ENCODE measurements at regions not wholly inside any gene's neighbourhood (a gene's known extent, or its start where the extent isn't known, plus 50 kb on each side); places are given as distances from the start of the nearest gene placed in this dataset.

DNA sequence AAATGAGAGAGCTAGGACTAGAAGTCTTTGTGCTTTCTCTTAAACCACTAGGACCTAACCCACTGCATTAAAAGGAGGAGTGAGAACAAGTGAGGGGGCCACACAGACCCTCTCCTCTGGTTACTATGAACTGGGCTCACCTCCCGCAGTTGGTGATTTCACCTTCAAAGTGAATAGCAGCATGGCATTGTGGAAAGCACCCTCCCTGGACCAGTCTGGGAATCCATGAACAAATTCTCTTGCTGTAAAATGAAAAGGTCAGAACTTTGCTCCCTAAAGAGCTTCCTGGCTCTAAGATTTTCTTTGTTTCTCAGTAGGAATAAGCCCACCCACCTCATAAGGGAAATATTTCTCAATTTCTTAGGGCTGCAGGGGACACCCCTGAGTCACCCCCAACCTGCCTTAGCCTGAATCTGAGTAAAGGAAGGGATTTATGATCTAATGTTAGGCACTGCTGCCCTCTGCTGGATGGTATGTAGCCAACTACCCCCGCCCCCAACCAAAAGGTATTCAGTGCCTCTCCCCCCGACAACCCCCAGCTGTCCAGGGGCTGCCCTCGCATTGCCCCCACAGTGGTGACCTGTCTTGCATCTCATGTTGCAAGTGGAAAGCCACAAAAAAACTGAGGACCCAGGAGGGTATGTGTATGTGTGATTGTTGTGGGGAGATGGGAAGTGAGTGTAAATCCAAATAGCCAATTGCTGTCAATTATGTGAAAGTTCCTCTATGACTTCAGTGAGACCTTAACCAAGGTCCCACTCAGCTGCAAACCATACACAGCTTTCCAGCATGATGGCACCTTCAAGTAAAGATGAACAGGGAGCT, 230.9 kb upstream of the SLC14A2 start:
- peak; percentile 51 to 59 for DNase-seq

DNA sequence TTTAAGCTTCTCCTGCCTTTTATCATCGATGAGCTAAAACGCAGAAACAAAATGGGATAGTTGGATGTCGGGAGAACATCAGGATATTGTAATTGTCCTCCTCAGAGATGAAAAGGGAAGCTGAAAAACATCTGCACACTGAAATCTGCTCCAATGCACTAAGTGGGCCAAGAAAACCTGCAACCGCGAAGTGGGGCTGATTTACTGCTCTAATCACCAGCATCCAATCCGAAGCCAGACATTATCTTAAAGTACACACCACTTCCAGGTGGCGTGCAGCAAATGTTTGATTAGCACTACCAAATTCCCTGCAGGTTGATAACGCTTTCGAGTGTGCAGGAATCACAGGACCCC, 230.3 kb upstream of the SLC14A2 start:
- DNase-seq: no peak

- peak; percentile 11 to 37 for DNase-seq
Observed at GRCh38 chr18:45386041-45386655, 229.1 kb upstream of the SLC14A2 start.

- DNase-seq: no peak
Observed at GRCh38 chr18:45387229-45387628, 228.0 kb upstream of the SLC14A2 start.

GRCh38 chr18:45398448-45398847, 216.8 kb upstream of the SLC14A2 start:
- DNase-seq: no peak

GRCh38 chr18:45399146-45399545, 216.1 kb upstream of the SLC14A2 start:
- no peak for DNase-seq

DNA sequence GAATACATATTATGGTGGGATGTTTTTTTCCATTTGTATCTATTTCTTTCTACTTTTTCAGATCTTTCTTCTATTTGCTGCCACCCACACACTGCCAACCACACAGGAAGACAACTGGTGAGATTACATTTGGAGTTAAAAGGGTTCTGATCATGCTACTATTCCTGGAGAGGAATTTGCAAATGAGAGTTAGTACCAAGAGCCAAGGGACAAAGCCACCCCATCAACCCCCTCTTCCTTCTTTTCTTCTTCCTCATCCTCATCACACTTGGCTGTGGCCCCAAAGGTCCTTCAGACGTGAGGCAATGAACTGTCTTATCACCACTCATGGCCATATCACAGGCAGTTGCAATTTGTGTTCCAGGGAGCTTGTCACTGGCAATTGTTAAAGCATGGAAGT, 215.6 kb upstream of the SLC14A2 start:
- DNase-seq: no peak

DNA sequence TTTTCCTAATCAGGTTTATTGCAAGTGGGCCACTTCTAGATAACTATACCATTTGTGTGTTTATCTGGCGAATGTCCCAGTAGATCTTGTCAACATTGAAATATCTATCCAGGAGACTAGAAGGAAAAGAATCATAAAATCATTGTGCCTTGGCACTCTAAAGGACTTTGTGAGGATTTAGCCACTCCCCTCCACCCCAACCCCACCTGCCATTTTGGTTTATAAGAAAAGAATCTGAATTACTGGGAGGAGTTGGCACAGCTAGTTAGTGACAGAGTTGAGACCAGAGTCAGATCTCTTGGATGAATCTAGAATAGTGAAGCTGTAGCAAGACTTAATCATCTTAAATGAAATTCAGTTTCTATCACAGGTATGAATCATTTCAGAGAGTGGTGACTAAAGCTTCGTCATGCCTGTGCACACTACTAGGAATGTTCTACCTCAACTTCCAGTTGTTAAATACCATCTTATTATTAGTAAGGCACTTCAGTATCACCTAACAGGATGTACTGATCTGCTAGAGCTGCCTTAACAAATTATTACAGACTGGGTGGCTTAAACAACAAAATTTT, 212.7 kb upstream of the SLC14A2 start:
- no peak for DNase-seq

DNA sequence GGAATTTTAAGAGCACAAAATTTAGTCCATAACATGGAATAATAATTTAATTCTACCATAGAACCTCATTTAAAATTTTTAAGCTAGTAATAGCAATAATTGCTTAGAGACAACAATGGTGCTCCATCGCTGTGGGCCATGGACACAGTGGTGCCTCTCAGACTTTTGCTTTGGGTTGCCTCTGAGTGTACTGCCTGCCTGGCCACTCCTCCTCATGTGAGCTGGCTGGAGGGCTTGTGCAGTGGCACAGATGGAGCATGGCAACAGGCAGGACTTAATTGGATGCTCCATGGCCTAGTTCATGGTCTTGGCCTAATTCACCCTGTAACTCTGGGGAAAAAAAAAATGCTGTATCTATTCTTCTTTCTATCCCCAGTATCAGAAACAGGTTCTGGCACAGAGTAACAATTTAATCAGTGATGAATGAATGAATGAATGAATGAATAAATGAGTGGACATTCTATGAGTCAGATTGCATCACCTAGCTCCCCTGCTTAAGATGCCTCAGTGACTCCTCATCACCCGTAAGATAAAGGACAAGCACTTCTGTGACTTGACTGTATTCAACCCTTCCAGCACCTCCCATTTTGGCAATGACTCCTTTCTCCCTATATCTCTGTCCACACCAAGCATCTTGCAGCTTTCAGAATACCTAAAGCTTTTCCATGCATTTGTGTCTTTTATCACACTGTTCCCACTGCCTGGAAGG, 211.8 kb upstream of the SLC14A2 start:
- DNase-seq: no peak

- DNase-seq: no peak
Observed at GRCh38 chr18:45408218-45408617, 207.1 kb upstream of the SLC14A2 start.

GRCh38 chr18:45409971-45410370, 205.3 kb upstream of the SLC14A2 start:
- no peak for DNase-seq

GRCh38 chr18:45412577-45412976, 202.7 kb upstream of the SLC14A2 start:
- no peak for DNase-seq

GRCh38 chr18:45413180-45413836, 202.0 kb upstream of the SLC14A2 start:
- no peak for DNase-seq

- DNase-seq: peak; percentile 2 to 8
Observed at GRCh38 chr18:45415614-45416013, 199.7 kb upstream of the SLC14A2 start.

GRCh38 chr18:45416168-45416567, 199.1 kb upstream of the SLC14A2 start:
- peak; percentile 52 to 66 for DNase-seq

- DNase-seq: no peak
Observed at GRCh38 chr18:45417392-45417791, 197.9 kb upstream of the SLC14A2 start.

DNA sequence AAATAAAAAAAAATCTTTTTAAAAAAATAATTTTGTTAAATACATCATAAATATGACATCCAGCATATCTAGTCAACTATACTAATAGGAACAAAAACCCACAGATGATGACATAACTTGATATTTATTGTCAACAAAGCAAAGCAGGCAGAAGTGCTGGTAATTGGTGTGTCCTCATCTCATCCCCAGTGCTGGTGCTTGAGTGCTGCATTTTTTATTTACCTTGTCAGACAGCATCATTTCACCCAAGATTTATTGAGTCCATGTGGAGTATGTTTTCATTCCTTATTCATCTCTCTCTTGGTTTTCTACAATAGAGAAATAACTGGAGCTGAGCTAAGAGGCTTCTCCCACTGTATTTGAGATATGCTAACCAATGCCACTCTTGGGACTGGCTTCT, 191.6 kb upstream of the SLC14A2 start:
- DNase-seq: peak; percentile 80 to 87

- DNase-seq: no peak
Observed at GRCh38 chr18:45430041-45430440, 185.2 kb upstream of the SLC14A2 start.

GRCh38 chr18:45435810-45436209, 179.5 kb upstream of the SLC14A2 start:
- no peak for DNase-seq

DNA sequence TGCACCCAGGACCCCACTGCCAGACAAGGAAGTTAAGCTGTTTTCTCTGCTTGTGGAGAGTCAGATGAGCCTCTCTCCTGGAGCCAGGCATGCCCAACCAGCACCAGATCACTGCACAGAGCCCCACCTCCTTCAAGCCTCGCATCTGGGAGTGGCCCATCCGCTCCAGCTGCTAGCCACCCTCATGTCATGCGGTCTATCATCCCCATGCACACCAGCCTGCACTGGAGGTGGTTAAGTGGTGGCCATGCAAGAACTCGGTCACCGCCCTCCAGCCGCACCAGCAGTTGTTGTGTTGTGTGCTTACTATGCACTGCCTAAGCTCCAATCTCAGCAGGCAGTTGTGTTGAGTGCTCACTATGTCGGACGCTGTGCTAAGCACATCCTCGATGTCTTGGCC, 177.9 kb upstream of the SLC14A2 start:
- DNase-seq: no peak

- DNase-seq: no peak
Observed at GRCh38 chr18:45439851-45440645, 175.2 kb upstream of the SLC14A2 start.
